ENCODE measurements at regions not wholly inside any gene's neighbourhood (a gene's known extent, or its start where the extent isn't known, plus 50 kb on each side); places are given as distances from the start of the nearest gene placed in this dataset.

- no peak for DNase-seq
Measured at GRCh38 chr13:40492511-40492910, 173.9 kb downstream of the FOXO1 start.

GRCh38 chr13:40494513-40494912 is 171.9 kb downstream of the FOXO1 start:
- no peak for DNase-seq

- no peak for DNase-seq
Measured at GRCh38 chr13:40494946-40495620, 171.4 kb downstream of the FOXO1 start.

- DNase-seq: no peak
Measured at GRCh38 chr13:40495621-40496001, 170.8 kb downstream of the FOXO1 start.

- DNase-seq: no peak
Measured at GRCh38 chr13:40496035-40496810, 170.2 kb downstream of the FOXO1 start.

- no peak for DNase-seq
Measured at GRCh38 chr13:40498461-40498860, 168.0 kb downstream of the FOXO1 start.

GRCh38 chr13:40502236-40502635 is 164.2 kb downstream of the FOXO1 start:
- DNase-seq: no peak

- no peak for DNase-seq
Measured at GRCh38 chr13:40503011-40503410, 163.4 kb downstream of the FOXO1 start.

- DNase-seq: no peak
Measured at GRCh38 chr13:40503966-40504591, 162.4 kb downstream of the FOXO1 start.

GRCh38 chr13:40504641-40505040 is 161.8 kb downstream of the FOXO1 start:
- DNase-seq: no peak

GRCh38 chr13:40505196-40505595 is 161.2 kb downstream of the FOXO1 start:
- no peak for DNase-seq

Measured in activated naive CD4-positive, alpha-beta T cell treated with anti-CD3 and anti-CD28 coated beads, Interleukin-2, amount 50 U/mL, for 16 hours (primary cell).